Muscle layer of duodenum (tissue), 2 donors: ENCODE measurements at regions not wholly inside any gene's neighbourhood (a gene's known extent, or its start where the extent isn't known, plus 50 kb on each side); places are given as distances from the start of the nearest gene placed in this dataset.

Experiments used
- H3K27ac ChIP-seq: one replicate; pipeline ENCODE4 v1.7.0; 2013; ENCODE audit warnings: mild to moderate bottlenecking, low read length
- H3K27me3 ChIP-seq: one replicate; pipeline ENCODE4 v1.7.0; 2013; ENCODE audit warnings: low read depth, mild to moderate bottlenecking, control low read depth, low read length
- H3K36me3 ChIP-seq, 2 donors: one replicate each; pipeline ENCODE4 v1.7.0; 2013; ENCODE audit warnings: low read length in 2 of 2, control low read depth in 1 of 2, mild to moderate bottlenecking in 1 of 2; ENCODE audit not compliant: insufficient read depth in 2 of 2, control insufficient read depth in 1 of 2
- H3K4me1 ChIP-seq, 2 donors: one replicate each; pipeline ENCODE4 v1.7.0; 2013; ENCODE audit warnings: low read length in 2 of 2, mild to moderate bottlenecking in 2 of 2, control low read depth in 1 of 2, moderate library complexity in 1 of 2; ENCODE audit not compliant: insufficient read depth in 2 of 2, control insufficient read depth in 1 of 2
- H3K4me3 ChIP-seq, 2 donors: one replicate each; pipeline ENCODE4 v1.7.0; 2013; ENCODE audit warnings: low read length in 2 of 2, low read depth in 1 of 2, mild to moderate bottlenecking in 1 of 2
- H3K9me3 ChIP-seq, 2 donors: one replicate each; pipeline ENCODE4 v1.7.0; 2013; ENCODE audit warnings: low read length in 2 of 2, control low read depth in 1 of 2, mild to moderate bottlenecking in 1 of 2; ENCODE audit not compliant: control insufficient read depth in 1 of 2
- donor health status: healthy.

- no peaks in the 10 kb centered on the region for H3K9me3 ChIP-seq
- no peak overlapping the region for H3K27ac ChIP-seq
- H3K27me3 ChIP-seq, result no peaks in the 10 kb centered on the region
- no peaks in the 10 kb centered on the region for H3K4me1 ChIP-seq
- no peak overlapping the region for H3K4me3 ChIP-seq
- H3K36me3 ChIP-seq, result no peaks in the 10 kb centered on the region
These were observed 251.8 kb upstream of the SUCLG2 start for GRCh38 chr3:67906261-67906660.

GRCh38 chr3:67901681-67902080 is 247.3 kb upstream of the SUCLG2 start:
- H3K36me3 ChIP-seq, result no peaks in the 10 kb centered on the region

GRCh38 chr3:67898916-67899315 is 244.5 kb upstream of the SUCLG2 start:
- H3K4me1 ChIP-seq, result no peaks in the 10 kb centered on the region
- no peak overlapping the region for H3K4me3 ChIP-seq
- H3K36me3 ChIP-seq, result no peaks in the 10 kb centered on the region
- H3K27me3 ChIP-seq, result no peaks in the 10 kb centered on the region
- no peak overlapping the region for H3K27ac ChIP-seq
- no peaks in the 10 kb centered on the region for H3K9me3 ChIP-seq

More at GRCh38 chr3:67901681-67902080, 247.3 kb upstream of the SUCLG2 start:
- Histone ChIP-seq H3K27me3 (no peaks in the 10 kb centered on the region), H3K4me3 (no peak overlapping the region), H3K9me3 (no peaks in the 10 kb centered on the region), H3K4me1 (no peaks in the 10 kb centered on the region), H3K27ac (no peak overlapping the region)

GRCh38 chr3:67897351-67898336 is 243.2 kb upstream of the SUCLG2 start:
- H3K36me3 ChIP-seq, result no peaks in the 10 kb centered on the region
- H3K4me3 ChIP-seq, result no peak overlapping the region
- no peaks in the 10 kb centered on the region for H3K9me3 ChIP-seq
- no peaks in the 10 kb centered on the region for H3K27me3 ChIP-seq
- no peaks in the 10 kb centered on the region for H3K4me1 ChIP-seq
- no peak overlapping the region for H3K27ac ChIP-seq

- Histone ChIP-seq H3K4me3 (no peak overlapping the region), H3K27ac (no peak overlapping the region), H3K36me3 (no peaks in the 10 kb centered on the region), H3K27me3 (no peaks in the 10 kb centered on the region), H3K9me3 (no peaks in the 10 kb centered on the region), H3K4me1 (no peaks in the 10 kb centered on the region)
These were observed 241.7 kb upstream of the SUCLG2 start for GRCh38 chr3:67896130-67896529.

- no peaks in the 10 kb centered on the region for H3K36me3 ChIP-seq
- H3K4me3 ChIP-seq, result no peak overlapping the region
- no peaks in the 10 kb centered on the region for H3K4me1 ChIP-seq
These were observed 240.1 kb upstream of the SUCLG2 start for GRCh38 chr3:67894510-67894909.

GRCh38 chr3:67884345-67884744 is 229.9 kb upstream of the SUCLG2 start:
- no peaks in the 10 kb centered on the region for H3K4me1 ChIP-seq

More at GRCh38 chr3:67894510-67894909, 240.1 kb upstream of the SUCLG2 start:
- H3K9me3 ChIP-seq, result peaks cover 0 to 9% of the 10 kb centered on the region in 2 donors
- H3K27ac ChIP-seq, result no peak overlapping the region
- H3K27me3 ChIP-seq, result no peaks in the 10 kb centered on the region

GRCh38 chr3:67883766-67884165 is 229.4 kb upstream of the SUCLG2 start:
- Histone ChIP-seq H3K4me1 (no peaks in the 10 kb centered on the region), H3K27me3 (no peaks in the 10 kb centered on the region), H3K27ac (no peak overlapping the region), H3K4me3 (no peak overlapping the region), H3K36me3 (no peaks in the 10 kb centered on the region), H3K9me3 (peaks cover 0 to 6% of the 10 kb centered on the region in 2 donors)

More at GRCh38 chr3:67884345-67884744, 229.9 kb upstream of the SUCLG2 start:
- peaks cover 0 to 7% of the 10 kb centered on the region in 2 donors for H3K9me3 ChIP-seq
- no peaks in the 10 kb centered on the region for H3K36me3 ChIP-seq
- no peak overlapping the region for H3K4me3 ChIP-seq
- H3K27ac ChIP-seq, result no peak overlapping the region
- no peaks in the 10 kb centered on the region for H3K27me3 ChIP-seq

- no peaks in the 10 kb centered on the region for H3K9me3 ChIP-seq
- H3K4me1 ChIP-seq, result no peaks in the 10 kb centered on the region
- H3K36me3 ChIP-seq, result no peaks in the 10 kb centered on the region
- H3K4me3 ChIP-seq, result no peak overlapping the region
- no peak overlapping the region for H3K27ac ChIP-seq
- no peaks in the 10 kb centered on the region for H3K27me3 ChIP-seq
These were observed 228.6 kb upstream of the SUCLG2 start for GRCh38 chr3:67882981-67883380.

- Histone ChIP-seq H3K4me1 (no peaks in the 10 kb centered on the region), H3K27me3 (no peaks in the 10 kb centered on the region), H3K4me3 (no peak overlapping the region), H3K36me3 (no peaks in the 10 kb centered on the region), H3K27ac (no peak overlapping the region), H3K9me3 (no peaks in the 10 kb centered on the region)
These were observed 221.8 kb upstream of the SUCLG2 start for GRCh38 chr3:67876261-67876660.

GRCh38 chr3:67875858-67876257 is 221.4 kb upstream of the SUCLG2 start:
- Histone ChIP-seq H3K9me3 (no peaks in the 10 kb centered on the region), H3K27me3 (no peaks in the 10 kb centered on the region), H3K4me3 (no peak overlapping the region), H3K4me1 (no peaks in the 10 kb centered on the region), H3K36me3 (no peaks in the 10 kb centered on the region), H3K27ac (no peak overlapping the region)
